ENCODE measurements at regions not wholly inside any gene's neighbourhood (a gene's known extent, or its start where the extent isn't known, plus 50 kb on each side); places are given as distances from the start of the nearest gene placed in this dataset.

DNA sequence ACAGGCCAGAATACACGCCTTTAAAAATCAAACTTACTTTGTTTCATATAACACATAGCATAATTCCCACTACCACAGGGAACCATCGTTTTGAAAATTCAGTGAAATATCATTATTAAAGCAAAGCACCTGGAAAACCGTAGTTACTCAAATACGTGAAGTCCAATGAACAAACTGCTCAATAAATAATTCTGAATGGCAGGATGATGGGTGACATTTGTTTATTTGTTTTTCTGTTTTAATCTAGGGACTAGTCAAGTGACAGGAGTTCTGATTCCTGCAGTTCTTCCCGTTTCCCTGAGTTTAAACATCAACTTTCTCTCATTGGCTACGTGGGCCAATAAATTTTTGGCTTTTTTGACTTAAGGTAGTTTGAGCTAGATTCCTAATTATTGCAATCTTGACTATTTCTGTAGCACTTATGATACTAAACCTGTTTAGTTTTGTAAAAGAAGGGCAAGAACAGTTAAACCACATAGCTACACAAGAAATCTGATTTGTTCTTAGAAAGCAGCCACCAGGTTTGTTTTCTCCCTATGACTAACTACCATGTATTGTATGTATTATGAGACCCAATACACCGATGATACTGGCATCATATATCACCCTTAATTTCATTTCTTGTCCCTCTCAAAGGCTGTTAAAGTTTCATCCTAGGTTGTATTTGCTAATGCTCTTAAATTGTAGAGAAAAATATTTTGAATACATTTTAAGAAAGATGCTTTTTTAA is 411.2 kb downstream of the SHQ1 start:
- no peak for DNase-seq (ENCODE audit: low read depth in 2 of 2)

GRCh38 chr3:72434296-72434695 is 413.9 kb downstream of the SHQ1 start:
- DNase-seq (ENCODE audit: low read depth in 2 of 2), result no peak

DNA sequence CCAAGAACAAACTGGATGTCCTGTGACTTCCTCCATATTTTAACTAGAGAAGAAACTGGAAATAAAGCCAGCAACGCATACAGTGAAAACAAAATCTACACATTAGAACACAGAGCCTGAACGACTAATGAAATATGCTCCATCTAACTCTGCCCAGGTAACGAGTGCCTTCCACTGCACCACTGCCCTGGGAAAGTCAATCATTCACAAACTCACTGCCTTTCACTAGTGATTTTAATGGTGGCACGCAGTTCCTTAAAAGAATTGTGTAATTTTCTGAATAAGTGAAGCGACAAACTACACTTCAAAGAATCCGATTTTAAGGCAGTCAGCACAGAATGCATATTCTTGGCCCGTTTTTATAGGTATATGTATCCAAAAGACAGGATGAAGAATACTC is 416.0 kb downstream of the SHQ1 start:
- no peak for DNase-seq (ENCODE audit: low read depth in 2 of 2)

DNA sequence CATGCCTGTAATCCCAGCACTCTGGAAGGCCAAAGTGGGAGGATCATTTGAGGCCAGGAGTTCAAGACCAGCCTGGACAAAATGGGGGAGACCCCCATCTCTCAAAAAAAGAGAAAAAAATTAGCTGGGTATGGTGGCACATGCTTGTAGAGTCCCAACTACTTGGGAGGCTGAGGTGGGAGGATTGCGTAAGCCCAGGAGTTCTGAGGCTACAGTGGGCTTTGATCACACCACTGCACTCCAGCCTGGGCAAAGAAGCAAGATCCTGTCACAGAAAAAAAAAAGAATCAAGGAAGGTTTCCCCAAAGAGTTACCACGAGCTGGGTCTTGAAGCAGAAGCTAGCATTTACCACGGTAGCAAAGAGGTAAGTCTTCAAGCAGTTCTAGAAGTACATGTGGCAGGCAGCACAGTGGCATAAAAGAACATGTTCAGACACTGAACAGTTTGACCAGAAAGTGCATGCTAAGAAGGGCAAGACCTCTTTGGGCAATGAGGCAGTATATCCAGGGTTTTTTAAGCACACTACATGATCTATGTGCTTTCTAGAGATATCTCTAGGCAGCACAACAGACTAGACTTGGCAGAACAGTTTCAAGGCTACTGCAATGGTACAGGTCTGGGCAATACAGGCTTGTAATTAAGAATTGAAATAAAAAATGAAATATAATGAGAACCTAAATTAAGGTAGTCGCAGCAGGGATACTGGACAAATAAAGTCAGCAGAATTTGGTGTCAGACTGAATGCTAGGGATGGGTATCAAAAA is 418.5 kb downstream of the SHQ1 start:
- DNase-seq (ENCODE audit: low read depth in 2 of 2), result no peak

DNA sequence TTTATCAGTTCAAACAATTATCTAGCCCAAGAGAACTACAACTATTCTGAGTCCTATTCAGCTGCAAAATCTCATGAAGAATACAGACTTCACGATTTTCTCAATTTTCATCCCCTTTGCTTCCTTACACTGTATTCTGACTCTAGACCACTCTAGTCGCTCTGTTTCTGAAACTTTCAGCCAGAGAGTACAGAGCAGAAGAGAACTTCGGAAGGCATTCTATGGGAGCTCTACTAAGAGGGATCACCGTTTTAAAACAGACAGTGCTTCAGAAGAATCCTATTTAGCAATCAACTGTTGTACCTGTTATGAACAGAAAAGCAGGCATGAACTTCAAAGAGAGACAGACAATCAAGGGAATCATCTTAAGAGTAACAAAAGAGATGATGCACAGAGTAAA is 419.4 kb downstream of the SHQ1 start:
- DNase-seq (ENCODE audit: low read depth in 2 of 2), result no peak

- DNase-seq (ENCODE audit: low read depth in 2 of 2), result no peak
These were observed 420.6 kb downstream of the SHQ1 start for GRCh38 chr3:72427624-72428023.

- DNase-seq (ENCODE audit: low read depth in 2 of 2), result no peak
These were observed 421.4 kb downstream of the SHQ1 start for GRCh38 chr3:72426618-72427397.

GRCh38 chr3:72423643-72424042 is 424.6 kb downstream of the SHQ1 start:
- DNase-seq (ENCODE audit: low read depth in 2 of 2), result no peak

GRCh38 chr3:72421786-72422185 is 426.5 kb downstream of the SHQ1 start:
- DNase-seq (ENCODE audit: low read depth in 2 of 2), result no peak

DNA sequence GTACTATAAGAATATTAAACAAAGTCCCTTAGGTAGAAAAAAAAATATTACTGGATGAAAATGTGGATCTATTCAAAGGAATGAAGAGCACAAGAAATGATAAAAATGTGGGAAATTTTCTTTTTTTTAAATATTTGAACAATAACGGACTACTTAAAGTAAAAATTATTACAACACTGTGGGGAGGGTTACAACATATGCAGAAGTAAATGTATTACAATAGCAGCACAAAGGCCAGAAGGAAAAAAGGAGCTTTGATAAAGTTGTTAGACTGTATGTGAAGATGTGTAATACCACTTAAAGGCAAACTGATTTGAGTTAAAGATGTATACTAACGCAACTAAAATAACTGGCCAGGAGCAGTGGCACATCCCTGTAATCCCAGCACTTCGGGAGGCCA is 427.1 kb downstream of the SHQ1 start:
- DNase-seq (ENCODE audit: low read depth in 2 of 2), result no peak

DNA sequence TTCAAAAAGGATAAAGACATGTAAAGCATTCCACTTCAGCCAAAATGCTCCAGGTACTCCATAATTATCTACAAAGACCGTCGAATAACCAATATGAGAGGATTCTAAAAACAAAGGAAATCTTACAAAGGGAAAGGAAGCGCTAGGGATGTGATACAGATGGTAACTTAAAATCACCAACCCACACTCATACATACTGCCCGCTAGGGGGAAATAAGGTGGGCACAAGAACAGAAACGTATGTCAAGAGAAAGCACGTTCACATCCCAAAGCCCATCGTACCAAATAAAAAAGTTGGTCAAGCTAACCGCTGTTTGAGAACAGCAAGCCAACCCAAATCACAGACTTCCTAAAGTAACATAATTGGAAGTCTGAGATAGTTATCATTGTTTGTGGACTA is 429.4 kb downstream of the SHQ1 start:
- no peak for DNase-seq (ENCODE audit: low read depth in 2 of 2)

DNA sequence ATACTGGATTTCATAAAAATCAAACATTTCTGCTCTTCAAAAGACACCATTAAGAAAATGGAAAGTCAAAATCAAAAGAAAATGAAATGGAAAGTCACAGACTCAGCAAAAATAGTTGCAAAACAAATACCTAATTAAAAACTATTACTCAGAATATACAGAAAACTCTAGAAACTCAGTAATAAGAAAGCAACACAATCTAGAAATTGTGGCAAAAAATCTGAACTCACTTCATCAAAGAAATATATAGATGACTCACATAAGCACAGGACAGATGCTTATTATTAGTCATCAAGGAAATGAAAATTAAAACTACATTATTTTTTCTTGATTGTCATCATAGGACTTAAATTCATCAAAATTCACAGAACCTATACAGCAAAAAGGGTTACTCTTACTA is 430.0 kb downstream of the SHQ1 start:
- DNase-seq (ENCODE audit: low read depth in 2 of 2), result no peak

GRCh38 chr3:72414481-72415016 is 433.7 kb downstream of the SHQ1 start:
- no peak for DNase-seq (ENCODE audit: low read depth in 2 of 2)

DNA sequence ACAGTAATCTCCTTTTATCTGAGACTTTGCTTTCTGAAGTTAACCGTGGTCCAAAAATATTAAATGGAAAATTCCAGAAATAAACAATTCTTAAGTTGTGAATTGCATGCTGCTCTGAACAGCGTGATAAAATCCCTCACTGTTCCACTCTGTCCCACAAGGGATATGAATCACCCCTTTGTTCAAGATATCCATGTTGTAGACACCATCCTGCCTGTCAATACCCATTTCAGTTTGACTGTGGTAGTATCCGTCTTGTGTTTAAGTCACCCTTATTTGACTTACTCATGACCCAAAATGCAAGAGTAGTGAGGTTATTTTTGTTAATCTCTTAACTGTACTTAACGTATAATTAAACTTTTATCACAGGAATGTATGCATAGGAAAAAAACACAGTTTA is 435.0 kb downstream of the SHQ1 start:
- no peak for DNase-seq (ENCODE audit: low read depth in 2 of 2)

DNA sequence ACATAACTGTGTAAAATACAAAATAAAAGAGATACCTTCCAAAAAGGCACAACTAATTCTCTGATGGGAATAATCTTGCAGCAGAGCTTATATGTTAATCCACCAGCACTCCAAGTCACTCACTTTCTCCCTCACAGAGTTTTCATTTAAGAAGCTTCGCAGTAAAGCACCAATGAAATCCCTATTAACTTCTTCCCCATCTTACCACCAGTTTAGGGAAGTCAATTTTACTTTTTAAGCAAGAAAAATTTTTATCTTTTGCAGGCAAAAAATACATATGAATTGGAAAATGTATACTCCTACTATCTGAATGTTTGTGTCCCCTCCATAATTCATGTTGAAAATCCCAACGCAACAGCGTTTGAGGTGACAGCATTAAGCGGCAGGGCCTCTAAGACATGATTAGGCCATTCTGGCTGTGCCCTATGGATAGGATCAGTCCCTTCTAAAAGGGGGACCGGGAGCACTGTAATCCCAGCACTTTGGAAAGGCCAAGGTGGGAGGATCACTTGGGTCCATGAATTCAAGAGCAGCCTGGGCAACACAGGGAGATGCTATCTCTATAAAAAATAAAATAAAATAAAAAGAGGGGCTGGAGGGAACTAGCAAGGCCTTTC is 435.8 kb downstream of the SHQ1 start:
- no peak for DNase-seq (ENCODE audit: low read depth in 2 of 2)

- no peak for DNase-seq (ENCODE audit: low read depth in 2 of 2)
These were observed 436.4 kb downstream of the SHQ1 start for GRCh38 chr3:72411843-72412242.

GRCh38 chr3:72411126-72411525 is 437.1 kb downstream of the SHQ1 start:
- DNase-seq (ENCODE audit: low read depth in 2 of 2), result no peak

DNA sequence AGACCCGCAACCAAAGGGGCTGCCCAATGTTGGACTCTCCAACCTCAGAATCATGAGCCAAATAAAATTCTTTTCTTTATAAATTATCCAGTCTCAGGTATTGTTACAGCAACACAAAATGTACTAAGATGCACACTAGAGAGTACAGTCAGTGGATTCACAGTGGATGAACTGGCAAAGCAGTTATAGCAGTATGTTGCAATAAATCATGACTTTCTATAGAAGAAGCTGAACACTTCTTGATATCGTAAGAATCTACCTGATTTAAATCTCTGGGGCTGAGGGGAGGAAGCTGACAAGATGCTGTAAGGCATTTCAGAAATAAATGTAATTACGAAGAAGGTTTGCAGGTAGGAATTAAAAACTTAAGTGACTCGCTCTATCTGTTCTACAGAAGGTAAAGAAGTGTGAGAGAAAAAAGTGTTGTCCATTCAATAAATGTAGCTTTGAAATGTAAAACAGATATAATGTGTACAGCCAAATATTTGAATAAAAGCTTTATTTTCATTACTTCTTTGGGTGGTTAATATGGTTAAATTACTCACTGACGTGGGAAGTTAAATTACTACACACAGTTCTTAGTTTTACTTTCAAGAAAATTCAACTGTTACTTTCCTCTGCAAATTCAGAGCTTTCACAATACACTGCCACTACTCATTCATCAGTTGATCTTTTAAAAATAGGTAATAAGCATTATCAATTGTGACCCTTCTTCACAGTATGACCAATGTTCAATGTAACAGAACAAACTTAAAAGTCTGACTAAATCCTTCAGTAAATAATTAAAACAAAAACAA is 439.1 kb downstream of the SHQ1 start:
- DNase-seq (ENCODE audit: low read depth in 2 of 2), result no peak

DNA sequence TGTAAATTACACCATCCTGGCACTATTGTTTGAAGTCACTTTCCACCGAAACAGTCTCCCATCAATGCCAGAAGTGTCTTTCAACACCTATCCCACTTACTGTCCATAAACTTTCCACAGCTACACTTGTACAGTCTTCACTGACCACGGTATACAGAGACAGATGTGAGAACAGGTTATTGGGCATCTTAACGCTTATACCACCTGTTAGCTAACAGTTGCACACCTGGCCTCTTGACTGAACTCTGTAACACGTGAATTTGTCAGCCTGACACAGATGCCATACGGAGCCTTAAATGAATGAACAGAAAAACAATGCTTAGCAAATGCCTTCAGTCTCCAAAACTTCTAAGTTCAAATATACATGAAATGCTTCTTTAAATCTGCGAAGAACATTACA is 440.5 kb downstream of the SHQ1 start:
- DNase-seq (ENCODE audit: low read depth in 2 of 2), result no peak

DNA sequence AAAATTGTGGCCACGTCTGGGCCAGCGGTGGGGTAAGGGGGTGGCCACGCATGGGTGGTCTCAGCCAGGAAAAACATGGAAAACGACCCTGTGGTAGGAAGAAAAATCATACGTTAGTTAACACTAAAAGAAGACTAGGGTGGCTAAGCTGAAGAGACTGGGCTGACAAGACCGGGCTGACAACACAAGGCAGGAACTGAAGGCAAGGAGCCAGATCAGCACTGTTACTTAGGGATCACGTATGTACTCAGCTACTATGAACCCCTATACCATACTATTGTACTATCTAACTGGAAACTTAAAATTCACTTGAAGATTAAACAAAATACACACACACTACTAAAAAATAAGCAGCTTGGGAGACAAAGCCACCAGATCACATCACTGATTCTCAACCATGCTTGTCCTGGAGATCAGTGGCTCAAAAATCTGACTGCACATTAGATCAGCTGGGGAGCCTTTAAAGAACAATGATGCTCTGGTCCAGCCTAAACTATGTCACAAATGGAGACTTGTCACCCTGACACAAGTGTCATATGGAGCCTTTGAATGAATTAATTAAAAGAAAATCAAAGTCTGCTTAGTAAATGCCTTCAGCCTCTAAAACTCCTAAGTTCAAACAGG is 442.2 kb downstream of the SHQ1 start:
- no peak for DNase-seq (ENCODE audit: low read depth in 2 of 2)

Measured in stimulated activated CD4-positive, alpha-beta T cell treated with anti-CD3 and anti-CD28 coated beads, Interleukin-12 subunit alpha, Interleukin-12 subunit beta, amount 100 ng/mL, for 24 hours (primary cell).